ENCODE measurements at regions not wholly inside any gene's neighbourhood (a gene's known extent, or its start where the extent isn't known, plus 50 kb on each side); places are given as distances from the start of the nearest gene placed in this dataset.

GRCh38 chrX:22589845-22590244 lies 317.1 kb downstream of the CBLL2 start:
- TF ChIP-seq CBX5 (IDR thresholded peaks at IDR 0.05; ENCODE audit: borderline replicate concordance, low read depth) (no peak), ZBTB33 (CRISPR knock-in tag; IDR thresholded peaks at IDR 0.05) (no peak), BMI1 (IDR thresholded peaks at IDR 0.05; ENCODE audit: low read length) (no peak), POLR2AphosphoS5 (IDR thresholded peaks at IDR 0.05; ENCODE audit: control insufficient read depth, insufficient read depth, low read depth, low read length) (no peak), MLX (CRISPR knock-in tag; conservative IDR thresholded peaks at IDR 0.05) (no peak), POLR2H (tag; IDR thresholded peaks at IDR 0.05; ENCODE audit: low read depth) (no peak), POLR2A (conservative IDR thresholded peaks at IDR 0.05) (no peak), NEUROD1 (IDR thresholded peaks at IDR 0.05; ENCODE audit: borderline replicate concordance, low read depth, low read length, partially characterized antibody) (no peak)
- TF ChIP-seq, protein P1, sequence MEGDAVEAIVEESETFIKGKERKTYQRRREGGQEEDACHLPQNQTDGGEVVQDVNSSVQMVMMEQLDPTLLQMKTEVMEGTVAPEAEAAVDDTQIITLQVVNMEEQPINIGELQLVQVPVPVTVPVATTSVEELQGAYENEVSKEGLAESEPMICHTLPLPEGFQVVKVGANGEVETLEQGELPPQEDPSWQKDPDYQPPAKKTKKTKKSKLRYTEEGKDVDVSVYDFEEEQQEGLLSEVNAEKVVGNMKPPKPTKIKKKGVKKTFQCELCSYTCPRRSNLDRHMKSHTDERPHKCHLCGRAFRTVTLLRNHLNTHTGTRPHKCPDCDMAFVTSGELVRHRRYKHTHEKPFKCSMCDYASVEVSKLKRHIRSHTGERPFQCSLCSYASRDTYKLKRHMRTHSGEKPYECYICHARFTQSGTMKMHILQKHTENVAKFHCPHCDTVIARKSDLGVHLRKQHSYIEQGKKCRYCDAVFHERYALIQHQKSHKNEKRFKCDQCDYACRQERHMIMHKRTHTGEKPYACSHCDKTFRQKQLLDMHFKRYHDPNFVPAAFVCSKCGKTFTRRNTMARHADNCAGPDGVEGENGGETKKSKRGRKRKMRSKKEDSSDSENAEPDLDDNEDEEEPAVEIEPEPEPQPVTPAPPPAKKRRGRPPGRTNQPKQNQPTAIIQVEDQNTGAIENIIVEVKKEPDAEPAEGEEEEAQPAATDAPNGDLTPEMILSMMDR (IDR thresholded peaks at IDR 0.05 in 2 of 3, conservative IDR thresholded peaks at IDR 0.05 in 1 of 3; ENCODE audit: insufficient read depth in 2 of 3, low read depth in 1 of 3, low read length in 3 of 3): no peak
- TF ChIP-seq, protein P2, sequence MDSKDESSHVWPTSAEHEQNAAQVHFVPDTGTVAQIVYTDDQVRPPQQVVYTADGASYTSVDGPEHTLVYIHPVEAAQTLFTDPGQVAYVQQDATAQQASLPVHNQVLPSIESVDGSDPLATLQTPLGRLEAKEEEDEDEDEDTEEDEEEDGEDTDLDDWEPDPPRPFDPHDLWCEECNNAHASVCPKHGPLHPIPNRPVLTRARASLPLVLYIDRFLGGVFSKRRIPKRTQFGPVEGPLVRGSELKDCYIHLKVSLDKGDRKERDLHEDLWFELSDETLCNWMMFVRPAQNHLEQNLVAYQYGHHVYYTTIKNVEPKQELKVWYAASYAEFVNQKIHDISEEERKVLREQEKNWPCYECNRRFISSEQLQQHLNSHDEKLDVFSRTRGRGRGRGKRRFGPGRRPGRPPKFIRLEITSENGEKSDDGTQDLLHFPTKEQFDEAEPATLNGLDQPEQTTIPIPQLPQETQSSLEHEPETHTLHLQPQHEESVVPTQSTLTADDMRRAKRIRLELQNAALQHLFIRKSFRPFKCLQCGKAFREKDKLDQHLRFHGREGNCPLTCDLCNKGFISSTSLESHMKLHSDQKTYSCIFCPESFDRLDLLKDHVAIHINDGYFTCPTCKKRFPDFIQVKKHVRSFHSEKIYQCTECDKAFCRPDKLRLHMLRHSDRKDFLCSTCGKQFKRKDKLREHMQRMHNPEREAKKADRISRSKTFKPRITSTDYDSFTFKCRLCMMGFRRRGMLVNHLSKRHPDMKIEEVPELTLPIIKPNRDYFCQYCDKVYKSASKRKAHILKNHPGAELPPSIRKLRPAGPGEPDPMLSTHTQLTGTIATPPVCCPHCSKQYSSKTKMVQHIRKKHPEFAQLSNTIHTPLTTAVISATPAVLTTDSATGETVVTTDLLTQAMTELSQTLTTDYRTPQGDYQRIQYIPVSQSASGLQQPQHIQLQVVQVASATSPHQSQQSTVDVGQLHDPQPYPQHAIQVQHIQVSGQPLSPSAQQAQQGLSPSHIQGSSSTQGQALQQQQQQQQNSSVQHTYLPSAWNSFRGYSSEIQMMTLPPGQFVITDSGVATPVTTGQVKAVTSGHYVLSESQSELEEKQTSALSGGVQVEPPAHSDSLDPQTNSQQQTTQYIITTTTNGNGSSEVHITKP (IDR thresholded peaks at IDR 0.05; ENCODE audit: partially characterized antibody): no peak
